ENCODE measurements at regions not wholly inside any gene's neighbourhood (a gene's known extent, or its start where the extent isn't known, plus 50 kb on each side); places are given as distances from the start of the nearest gene placed in this dataset.

GRCh38 chr13:62040806-62041205 lies 625.2 kb upstream of the PCDH20 start:
- TF ChIP-seq CTCF (IDR thresholded peaks at IDR 0.05; ENCODE audit: extremely low read depth in 1 of 2, insufficient read depth in 1 of 2, low read depth in 1 of 2, low read length in 2 of 2), result no peak
- TF ChIP-seq POLR2AphosphoS5 (IDR thresholded peaks at IDR 0.05; ENCODE audit: insufficient read depth, low read depth, low read length), result no peak

Measured in endothelial cell of umbilical vein (primary cell).